ENCODE measurements at regions not wholly inside any gene's neighbourhood (a gene's known extent, or its start where the extent isn't known, plus 50 kb on each side); places are given as distances from the start of the nearest gene placed in this dataset.

- no peak for TF ChIP-seq POLR2A (IDR thresholded peaks at IDR 0.05)
- TF ChIP-seq CTCF (IDR thresholded peaks at IDR 0.05): no peak
Observed at GRCh38 chr20:6848992-6849391, 81.5 kb downstream of the BMP2 start.

Measured in Peyer's patch (tissue), 4 donors.